ENCODE measurements at regions not wholly inside any gene's neighbourhood (a gene's known extent, or its start where the extent isn't known, plus 50 kb on each side); places are given as distances from the start of the nearest gene placed in this dataset.

DNA sequence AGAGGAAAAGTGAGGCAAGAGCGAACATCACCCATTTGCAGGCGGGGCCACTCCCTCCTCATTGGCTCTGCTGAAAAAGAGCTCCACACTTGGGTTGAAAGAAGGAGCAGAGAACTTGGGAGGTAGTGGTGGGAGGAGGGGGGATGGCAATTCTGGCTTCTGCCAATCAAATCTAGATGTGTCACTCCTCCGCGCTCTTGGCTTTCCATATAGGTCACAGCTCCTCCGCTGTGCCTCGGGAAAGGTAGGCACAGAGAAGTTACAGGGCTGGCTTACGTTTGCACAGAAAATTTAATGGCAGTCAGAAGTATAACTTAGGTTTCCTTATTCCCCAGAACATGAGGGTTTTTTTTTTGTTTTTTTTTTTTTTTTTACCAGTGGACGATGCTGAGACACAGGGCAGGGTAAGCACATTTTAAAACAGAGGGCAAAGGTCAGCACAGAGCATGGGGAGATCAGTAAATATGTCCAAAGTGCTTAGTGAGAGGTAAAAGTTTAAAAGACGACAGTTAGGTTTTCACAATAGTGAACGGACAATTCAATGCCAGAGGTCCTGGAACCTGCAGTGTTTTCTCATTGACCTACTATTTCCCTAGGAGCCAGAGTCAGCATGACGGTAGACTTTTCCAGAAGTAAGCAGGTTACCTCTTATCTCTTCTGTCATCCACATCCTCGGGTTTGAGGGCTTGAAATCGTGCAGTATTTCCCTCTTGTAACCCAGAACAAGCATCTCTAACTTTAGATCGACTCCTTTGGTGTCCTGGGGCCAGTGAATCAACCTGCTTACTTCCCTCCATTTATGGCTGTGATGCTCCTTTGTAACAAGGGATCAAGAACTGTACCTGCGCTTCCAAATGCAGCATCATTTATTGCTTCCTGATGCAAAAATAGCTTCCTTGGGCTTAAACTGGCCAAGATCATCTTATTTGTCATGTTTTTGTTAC, 258.9 kb upstream of the PROX1 start:
- TF ChIP-seq, protein P1, sequence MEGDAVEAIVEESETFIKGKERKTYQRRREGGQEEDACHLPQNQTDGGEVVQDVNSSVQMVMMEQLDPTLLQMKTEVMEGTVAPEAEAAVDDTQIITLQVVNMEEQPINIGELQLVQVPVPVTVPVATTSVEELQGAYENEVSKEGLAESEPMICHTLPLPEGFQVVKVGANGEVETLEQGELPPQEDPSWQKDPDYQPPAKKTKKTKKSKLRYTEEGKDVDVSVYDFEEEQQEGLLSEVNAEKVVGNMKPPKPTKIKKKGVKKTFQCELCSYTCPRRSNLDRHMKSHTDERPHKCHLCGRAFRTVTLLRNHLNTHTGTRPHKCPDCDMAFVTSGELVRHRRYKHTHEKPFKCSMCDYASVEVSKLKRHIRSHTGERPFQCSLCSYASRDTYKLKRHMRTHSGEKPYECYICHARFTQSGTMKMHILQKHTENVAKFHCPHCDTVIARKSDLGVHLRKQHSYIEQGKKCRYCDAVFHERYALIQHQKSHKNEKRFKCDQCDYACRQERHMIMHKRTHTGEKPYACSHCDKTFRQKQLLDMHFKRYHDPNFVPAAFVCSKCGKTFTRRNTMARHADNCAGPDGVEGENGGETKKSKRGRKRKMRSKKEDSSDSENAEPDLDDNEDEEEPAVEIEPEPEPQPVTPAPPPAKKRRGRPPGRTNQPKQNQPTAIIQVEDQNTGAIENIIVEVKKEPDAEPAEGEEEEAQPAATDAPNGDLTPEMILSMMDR (IDR thresholded peaks at IDR 0.05; ENCODE audit: low read depth, low read length, missing control alignments) = no peak
- no peak overlapping the region for H3K4me3 ChIP-seq (ENCODE audit: low read depth, low read length)
- no peak for DNase-seq (ENCODE audit: low read depth)

DNA sequence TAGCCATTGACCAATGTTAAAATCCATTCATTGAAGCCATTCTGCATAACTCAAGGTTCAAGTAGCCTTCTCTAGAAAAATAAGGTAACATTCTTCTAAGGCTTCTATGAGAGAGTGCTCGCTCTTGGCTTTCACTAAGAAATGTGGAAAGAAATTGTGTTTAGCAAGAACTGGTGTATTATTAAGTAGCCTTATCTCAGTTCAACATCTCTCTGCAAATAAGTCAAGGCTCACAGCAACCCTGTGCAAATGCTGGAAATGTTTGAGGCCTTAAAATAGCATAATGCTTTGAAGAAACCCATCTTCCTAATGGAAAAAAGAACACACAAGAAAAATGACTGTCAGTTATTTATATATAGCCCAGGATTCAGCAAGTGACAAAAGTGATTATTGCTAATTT, 254.1 kb upstream of the PROX1 start:
- no peak overlapping the region for H3K4me3 ChIP-seq (ENCODE audit: low read depth, low read length)
- TF ChIP-seq, protein P1 (IDR thresholded peaks at IDR 0.05; ENCODE audit: low read depth, low read length, missing control alignments) = no peak
- DNase-seq (ENCODE audit: low read depth) = no peak

DNA sequence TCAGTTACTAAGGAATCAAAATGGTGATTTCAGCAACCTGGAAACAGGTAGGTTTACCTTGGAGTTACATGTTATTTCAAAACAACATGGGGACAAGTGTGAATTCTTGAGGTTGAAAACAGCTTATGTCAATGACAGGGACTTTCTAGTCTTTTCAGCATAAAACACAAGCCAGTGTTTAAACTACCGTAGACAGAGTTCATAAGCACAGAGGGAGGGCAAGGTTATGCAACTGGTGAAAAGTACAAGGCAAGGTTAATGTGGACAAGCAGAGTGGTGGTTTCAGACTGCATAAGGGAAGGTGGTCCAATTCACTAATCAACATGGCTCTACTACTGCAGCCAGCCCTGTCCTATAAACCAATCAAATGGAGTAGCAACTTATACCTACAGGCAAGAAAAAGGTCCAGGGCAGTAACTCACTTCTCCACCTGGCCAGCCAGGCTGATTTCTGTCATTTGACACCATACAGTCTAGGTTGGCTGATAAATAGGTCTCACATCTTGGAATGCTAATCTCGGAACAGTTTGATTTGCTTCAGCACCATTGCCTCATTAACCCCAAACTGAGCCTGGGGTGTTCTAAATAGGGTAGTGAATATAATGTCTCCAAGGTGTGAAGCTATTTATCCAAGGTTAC, 250.3 kb upstream of the PROX1 start:
- DNase-seq (ENCODE audit: low read depth) = no peak
- TF ChIP-seq, protein P1 (IDR thresholded peaks at IDR 0.05; ENCODE audit: low read depth, low read length, missing control alignments) = no peak
- no peak overlapping the region for H3K4me3 ChIP-seq (ENCODE audit: low read depth, low read length)

DNA sequence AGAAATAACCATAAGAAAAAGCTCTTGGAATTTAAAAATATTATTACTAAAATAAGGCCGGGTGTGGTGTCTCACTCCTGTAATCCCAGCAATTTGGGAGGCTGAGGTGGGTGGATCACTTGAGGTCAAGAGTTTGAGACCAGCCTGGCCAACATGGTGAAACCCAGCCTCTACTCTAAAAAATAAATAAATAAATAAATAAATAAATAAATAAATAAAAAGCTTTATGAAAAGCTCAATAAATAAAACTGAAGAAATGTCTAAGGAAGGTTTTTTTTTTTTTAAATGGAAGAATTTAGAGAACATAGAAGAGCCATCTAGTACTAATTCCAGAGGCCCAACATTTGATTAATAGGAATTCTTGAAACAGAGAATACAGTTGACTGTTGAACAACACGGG, 249.1 kb upstream of the PROX1 start:
- no peak for DNase-seq (ENCODE audit: low read depth)
- TF ChIP-seq, protein P1 (IDR thresholded peaks at IDR 0.05; ENCODE audit: low read depth, low read length, missing control alignments) = no peak
- no peak overlapping the region for H3K4me3 ChIP-seq (ENCODE audit: low read depth, low read length)

- DNase-seq (ENCODE audit: low read depth) = no peak
- TF ChIP-seq, protein P1 (IDR thresholded peaks at IDR 0.05; ENCODE audit: low read depth, low read length, missing control alignments) = no peak
- no peak overlapping the region for H3K4me3 ChIP-seq (ENCODE audit: low read depth, low read length)
These were observed 244.8 kb upstream of the PROX1 start for GRCh38 chr1:213742992-213743391.

- no peak overlapping the region for H3K4me3 ChIP-seq (ENCODE audit: low read depth, low read length)
- no peak for DNase-seq (ENCODE audit: low read depth)
- TF ChIP-seq, protein P1 (IDR thresholded peaks at IDR 0.05; ENCODE audit: low read depth, low read length, missing control alignments) = no peak
These were observed 243.0 kb upstream of the PROX1 start for GRCh38 chr1:213744780-213745179.

Measured in GM12864 (cell line).